ENCODE measurements at regions not wholly inside any gene's neighbourhood (a gene's known extent, or its start where the extent isn't known, plus 50 kb on each side); places are given as distances from the start of the nearest gene placed in this dataset.
"Not testable (repeated sequence)": the region's sequence is repeated elsewhere in the genome, so short reads cannot be mapped to it uniquely, and the experiment has no call there.

GRCh38 chr6:156600678-156601077 lies 176.5 kb upstream of the ARID1B start:
- no peak for DNase-seq (ENCODE audit: low spot score)

GRCh38 chr6:156599978-156600590 lies 177.1 kb upstream of the ARID1B start:
- DNase-seq (ENCODE audit: low spot score), result no peak

GRCh38 chr6:156599366-156599765 lies 177.8 kb upstream of the ARID1B start:
- DNase-seq (ENCODE audit: low spot score), result no peak

GRCh38 chr6:156598855-156599180 lies 178.4 kb upstream of the ARID1B start:
- DNase-seq (ENCODE audit: low spot score), result no peak

GRCh38 chr6:156598071-156598854 lies 178.9 kb upstream of the ARID1B start:
- DNase-seq (ENCODE audit: low spot score), result no peak

- DNase-seq (ENCODE audit: low spot score), result no peak
Measured at GRCh38 chr6:156597095-156597494, 180.1 kb upstream of the ARID1B start.

- no peak for DNase-seq (ENCODE audit: low spot score)
Measured at GRCh38 chr6:156595476-156595875, 181.7 kb upstream of the ARID1B start.

GRCh38 chr6:156593893-156594292 lies 183.3 kb upstream of the ARID1B start:
- no peak for DNase-seq (ENCODE audit: low spot score)

GRCh38 chr6:156593127-156593526 lies 184.1 kb upstream of the ARID1B start:
- DNase-seq (ENCODE audit: low spot score), result no peak

GRCh38 chr6:156590482-156590881 lies 186.7 kb upstream of the ARID1B start:
- no peak for DNase-seq (ENCODE audit: low spot score)

GRCh38 chr6:156589281-156589680 lies 187.9 kb upstream of the ARID1B start:
- DNase-seq (ENCODE audit: low spot score), result no peak

- DNase-seq (ENCODE audit: low spot score), result no peak
Measured at GRCh38 chr6:156587751-156588301, 189.4 kb upstream of the ARID1B start.

GRCh38 chr6:156587071-156587470 lies 190.1 kb upstream of the ARID1B start:
- DNase-seq (ENCODE audit: low spot score), result no peak

- DNase-seq (ENCODE audit: low spot score), result no peak
Measured at GRCh38 chr6:156585859-156586258, 191.3 kb upstream of the ARID1B start.

- not testable (repeated sequence) for DNase-seq (ENCODE audit: low spot score)
Measured at GRCh38 chr6:156584121-156584520, 193.1 kb upstream of the ARID1B start.

GRCh38 chr6:156583083-156583482 lies 194.1 kb upstream of the ARID1B start:
- DNase-seq (ENCODE audit: low spot score), result no peak

GRCh38 chr6:156582509-156582992 lies 194.6 kb upstream of the ARID1B start:
- DNase-seq (ENCODE audit: low spot score), result no peak

- no peak for DNase-seq (ENCODE audit: low spot score)
Measured at GRCh38 chr6:156579564-156579963, 197.6 kb upstream of the ARID1B start.

GRCh38 chr6:156577749-156578148 lies 199.4 kb upstream of the ARID1B start:
- DNase-seq (ENCODE audit: low spot score), result no peak

- DNase-seq (ENCODE audit: low spot score), result no peak
Measured at GRCh38 chr6:156575361-156575760, 201.8 kb upstream of the ARID1B start.

- no peak for DNase-seq (ENCODE audit: low spot score)
Measured at GRCh38 chr6:156564807-156565149, 212.4 kb upstream of the ARID1B start.

GRCh38 chr6:156564127-156564806 lies 212.9 kb upstream of the ARID1B start:
- peak; percentile 68 for DNase-seq (ENCODE audit: low spot score)

GRCh38 chr6:156563714-156564113 lies 213.5 kb upstream of the ARID1B start:
- no peak for DNase-seq (ENCODE audit: low spot score)

Data from hematopoietic multipotent progenitor cell treated with erythropoietin and hydrocortisone succinate and interleukin-3 and kit ligand, for 15 days (in vitro differentiated cells).